Uterus (tissue), 2 donors: ENCODE measurements at regions not wholly inside any gene's neighbourhood (a gene's known extent, or its start where the extent isn't known, plus 50 kb on each side); places are given as distances from the start of the nearest gene placed in this dataset.

ENCODE experiments used
- POLR2A ChIP-seq, 2 donors: fragments of 450-650 bp; IDR thresholded peaks; one replicate each; pipeline ENCODE4 v1.6.1; 2016; ENCODE audit warnings: antibody characterized with exemption in 2 of 2, mild to moderate bottlenecking in 1 of 2, moderate library complexity in 1 of 2
- TF ChIP-seq, protein P1 (sequence below), 4 experiments: fragments of 200-600 bp in 2 of 4; fragments of 450-650 bp in 2 of 4; sonication (generic) in 2 of 4; IDR thresholded peaks; one replicate each; pipeline ENCODE4 v1.5.1; 2016 to 2019; ENCODE audit warnings: antibody characterized with exemption in 4 of 4, mild to moderate bottlenecking in 2 of 4, moderate library complexity in 1 of 4

DNA sequence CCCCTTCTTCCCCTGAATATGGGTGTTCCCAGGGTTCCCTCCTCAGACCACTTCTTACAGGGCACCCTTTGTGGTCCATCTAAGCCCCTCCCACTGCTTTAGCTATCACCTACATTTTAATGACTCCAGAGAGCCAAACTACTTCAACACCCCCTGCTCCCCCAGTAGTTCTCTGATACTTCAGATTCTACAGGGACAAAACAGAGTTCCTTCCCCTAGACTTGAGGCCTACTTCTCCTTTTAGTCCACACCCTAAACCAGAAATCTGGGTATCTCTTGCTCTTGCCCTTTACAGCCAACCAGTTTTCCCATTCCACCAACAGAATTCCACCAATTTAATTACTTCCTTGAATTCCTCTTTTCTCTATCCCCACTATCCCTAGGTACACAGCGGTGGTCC lies 107.2 kb downstream of the KCNRG start:
- TF ChIP-seq, protein P1, sequence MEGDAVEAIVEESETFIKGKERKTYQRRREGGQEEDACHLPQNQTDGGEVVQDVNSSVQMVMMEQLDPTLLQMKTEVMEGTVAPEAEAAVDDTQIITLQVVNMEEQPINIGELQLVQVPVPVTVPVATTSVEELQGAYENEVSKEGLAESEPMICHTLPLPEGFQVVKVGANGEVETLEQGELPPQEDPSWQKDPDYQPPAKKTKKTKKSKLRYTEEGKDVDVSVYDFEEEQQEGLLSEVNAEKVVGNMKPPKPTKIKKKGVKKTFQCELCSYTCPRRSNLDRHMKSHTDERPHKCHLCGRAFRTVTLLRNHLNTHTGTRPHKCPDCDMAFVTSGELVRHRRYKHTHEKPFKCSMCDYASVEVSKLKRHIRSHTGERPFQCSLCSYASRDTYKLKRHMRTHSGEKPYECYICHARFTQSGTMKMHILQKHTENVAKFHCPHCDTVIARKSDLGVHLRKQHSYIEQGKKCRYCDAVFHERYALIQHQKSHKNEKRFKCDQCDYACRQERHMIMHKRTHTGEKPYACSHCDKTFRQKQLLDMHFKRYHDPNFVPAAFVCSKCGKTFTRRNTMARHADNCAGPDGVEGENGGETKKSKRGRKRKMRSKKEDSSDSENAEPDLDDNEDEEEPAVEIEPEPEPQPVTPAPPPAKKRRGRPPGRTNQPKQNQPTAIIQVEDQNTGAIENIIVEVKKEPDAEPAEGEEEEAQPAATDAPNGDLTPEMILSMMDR (IDR thresholded peaks at IDR 0.05): no peak
- TF ChIP-seq POLR2A (IDR thresholded peaks at IDR 0.05): no peak
